HS-5 (cell line): ENCODE measurements at regions not wholly inside any gene's neighbourhood (a gene's known extent, or its start where the extent isn't known, plus 50 kb on each side); places are given as distances from the start of the nearest gene placed in this dataset.
"Not testable (repeated sequence)": the region's sequence is repeated elsewhere in the genome, so short reads cannot be mapped to it uniquely, and the experiment has no call there.

Experiments used
- DNase-seq: peaks from one replicate; pipeline ENCODE4 v3.0.0-alpha.2; 2012; ENCODE audit warnings: low read depth

GRCh38 chr14:21902561-21903181 lies 229.1 kb upstream of the OR4E1 start:
- no peak for DNase-seq

DNA sequence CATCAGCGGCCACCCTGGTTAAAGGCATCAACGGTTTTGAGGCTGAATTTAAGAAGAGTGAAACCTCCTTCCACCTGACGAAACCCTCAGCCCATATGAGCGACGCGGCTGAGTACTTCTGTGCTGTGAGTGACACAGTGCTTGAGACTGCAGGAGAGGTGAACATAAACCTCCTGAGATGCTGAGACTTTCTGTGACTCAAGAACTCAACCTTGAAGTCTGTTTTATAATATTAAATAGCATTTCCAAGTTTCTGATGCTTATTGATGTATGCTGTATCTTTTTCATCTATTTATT lies 221.2 kb upstream of the OR4E1 start:
- DNase-seq, result not testable (repeated sequence)

DNA sequence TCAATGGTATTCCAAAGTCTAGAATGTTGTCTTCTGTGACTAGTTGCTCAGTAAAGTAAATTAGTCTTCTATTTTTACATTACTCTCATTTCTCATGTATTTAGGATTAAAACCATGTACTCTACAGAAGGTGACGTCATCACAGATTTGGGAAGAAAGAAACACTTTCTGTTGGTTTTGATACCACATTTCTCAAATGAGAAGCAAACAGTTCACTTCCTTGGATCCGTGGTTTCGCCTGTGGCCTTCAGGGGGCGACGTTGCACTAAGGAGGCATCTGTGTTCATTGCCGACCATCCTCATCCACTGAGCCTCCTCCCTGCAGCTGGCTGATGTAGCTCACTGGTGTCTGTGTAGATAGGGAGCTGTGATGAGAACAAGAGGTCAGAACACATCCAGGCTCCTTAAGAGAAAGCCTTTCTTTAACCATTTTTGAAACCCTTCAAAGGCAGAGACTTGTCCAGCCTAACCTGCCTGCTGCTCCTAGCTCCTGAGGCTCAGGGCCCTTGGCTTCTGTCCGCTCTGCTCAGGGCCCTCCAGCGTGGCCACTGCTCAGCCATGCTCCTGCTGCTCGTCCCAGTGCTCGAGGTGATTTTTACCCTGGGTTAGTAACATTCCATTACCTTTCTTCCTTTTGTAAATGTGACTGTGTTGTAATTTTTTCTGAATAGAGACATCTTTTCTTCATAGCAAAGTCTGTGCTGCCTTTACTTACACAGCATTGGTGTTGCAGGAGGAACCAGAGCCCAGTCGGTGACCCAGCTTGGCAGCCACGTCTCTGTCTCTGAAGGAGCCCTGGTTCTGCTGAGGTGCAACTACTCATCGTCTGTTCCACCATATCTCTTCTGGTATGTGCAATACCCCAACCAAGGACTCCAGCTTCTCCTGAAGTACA lies 220.6 kb upstream of the OR4E1 start:
- no peak for DNase-seq

GRCh38 chr14:21891921-21892320 lies 218.3 kb upstream of the OR4E1 start:
- no peak for DNase-seq

- no peak for DNase-seq
These were observed 211.4 kb upstream of the OR4E1 start for GRCh38 chr14:21884995-21885394.

DNA sequence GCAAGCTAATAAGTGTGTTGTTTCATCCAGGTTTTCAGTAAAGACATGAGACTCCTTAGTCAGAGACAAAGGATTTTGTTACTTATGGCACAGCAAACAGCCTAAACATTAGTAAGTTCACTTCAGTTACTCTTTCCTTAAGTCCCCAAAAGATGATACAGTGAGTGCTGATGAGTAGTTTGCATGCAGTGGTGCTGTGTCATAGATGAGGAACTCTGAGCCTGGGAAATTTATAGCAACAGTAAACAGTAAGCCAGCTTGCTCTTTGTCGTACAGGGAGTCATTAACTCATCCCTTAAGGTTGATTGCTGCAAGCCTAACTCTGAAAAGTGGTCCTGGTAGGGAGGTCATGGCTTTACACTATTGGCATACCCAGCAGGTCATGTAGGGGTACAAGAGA lies 208.6 kb upstream of the OR4E1 start:
- no peak for DNase-seq

DNA sequence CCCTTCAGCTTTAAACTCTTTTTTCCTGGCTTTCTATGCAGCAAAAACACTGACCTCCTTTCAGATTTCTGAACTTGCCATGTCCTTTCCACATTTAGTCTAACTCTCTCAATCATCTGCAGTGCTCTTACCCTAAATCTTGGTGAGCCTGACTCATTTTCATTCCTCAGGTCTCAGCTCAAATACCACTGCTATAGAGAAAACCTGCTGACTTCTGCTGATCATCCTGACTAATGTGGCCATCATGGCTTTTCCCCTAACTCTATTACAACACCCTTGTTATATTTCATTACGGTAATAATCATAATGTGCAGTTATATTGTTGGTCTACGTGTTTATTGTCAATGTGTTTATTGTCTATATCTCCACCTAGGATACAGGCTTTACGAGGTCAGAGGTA lies 207.3 kb upstream of the OR4E1 start:
- no peak for DNase-seq

DNA sequence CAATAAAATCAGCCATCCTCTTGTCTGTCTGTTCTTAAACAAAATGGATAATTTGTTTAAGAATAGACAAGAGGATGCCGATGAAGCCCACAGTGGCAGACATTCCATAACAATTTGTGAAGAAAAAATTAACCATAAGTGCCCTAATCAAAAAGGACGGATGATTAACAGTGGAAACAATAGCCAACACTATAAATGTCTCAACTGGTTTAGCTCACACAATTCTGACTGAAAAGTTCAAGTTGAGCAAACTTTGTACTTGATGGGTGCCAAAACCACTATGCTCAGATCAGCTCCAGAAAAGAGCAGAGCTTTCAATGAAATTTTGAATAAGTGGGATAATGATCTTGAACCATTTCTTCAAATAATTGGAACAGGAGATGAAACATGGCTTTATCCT lies 202.2 kb upstream of the OR4E1 start:
- DNase-seq, result no peak

- no peak for DNase-seq
These were observed 201.3 kb upstream of the OR4E1 start for GRCh38 chr14:21874946-21875345.

DNA sequence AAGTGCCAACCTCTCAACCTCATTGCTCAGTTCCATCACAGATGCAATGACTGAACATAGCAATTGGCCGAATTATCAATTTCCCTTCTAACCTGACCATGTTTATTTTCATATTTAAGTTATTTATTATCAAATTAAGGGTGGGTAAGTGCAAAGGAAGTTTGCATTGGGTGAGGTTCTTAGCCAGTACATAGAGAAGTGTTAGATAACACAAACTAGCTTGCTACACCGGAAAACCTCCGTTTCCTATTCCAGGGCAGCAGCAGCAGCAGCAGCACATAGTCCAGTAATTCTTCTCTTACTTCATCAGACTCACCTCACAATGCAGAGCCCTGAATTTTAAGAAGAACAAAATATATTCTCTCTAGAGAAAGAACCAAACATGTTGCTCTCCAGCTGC lies 200.5 kb upstream of the OR4E1 start:
- no peak for DNase-seq

GRCh38 chr14:21868442-21869046 lies 194.9 kb upstream of the OR4E1 start:
- DNase-seq, result no peak

GRCh38 chr14:21867541-21867940 lies 193.9 kb upstream of the OR4E1 start:
- no peak for DNase-seq

DNA sequence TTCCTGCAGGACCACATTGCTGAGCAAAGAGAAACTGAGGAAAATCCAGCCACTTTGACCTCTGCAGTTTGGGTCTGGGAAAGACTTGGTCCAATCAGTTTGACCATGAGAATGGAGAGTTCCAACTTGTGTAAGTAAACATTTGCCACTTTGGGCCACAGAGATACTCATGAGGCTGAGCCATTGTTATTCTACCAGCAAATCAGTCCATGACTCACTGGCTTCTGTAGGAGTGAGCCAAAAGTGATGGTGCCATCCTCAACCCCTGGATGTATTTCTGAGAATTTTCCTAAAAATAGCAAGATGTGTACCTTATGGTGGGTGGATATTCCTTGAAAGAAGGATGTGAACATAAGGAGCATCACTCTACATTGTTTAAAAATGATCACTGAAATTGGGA lies 192.9 kb upstream of the OR4E1 start:
- DNase-seq, result no peak

- no peak for DNase-seq
These were observed 189.7 kb upstream of the OR4E1 start for GRCh38 chr14:21863289-21863688.

GRCh38 chr14:21861153-21861552 lies 187.5 kb upstream of the OR4E1 start:
- no peak for DNase-seq

- no peak for DNase-seq
These were observed 186.6 kb upstream of the OR4E1 start for GRCh38 chr14:21860172-21860571.

DNA sequence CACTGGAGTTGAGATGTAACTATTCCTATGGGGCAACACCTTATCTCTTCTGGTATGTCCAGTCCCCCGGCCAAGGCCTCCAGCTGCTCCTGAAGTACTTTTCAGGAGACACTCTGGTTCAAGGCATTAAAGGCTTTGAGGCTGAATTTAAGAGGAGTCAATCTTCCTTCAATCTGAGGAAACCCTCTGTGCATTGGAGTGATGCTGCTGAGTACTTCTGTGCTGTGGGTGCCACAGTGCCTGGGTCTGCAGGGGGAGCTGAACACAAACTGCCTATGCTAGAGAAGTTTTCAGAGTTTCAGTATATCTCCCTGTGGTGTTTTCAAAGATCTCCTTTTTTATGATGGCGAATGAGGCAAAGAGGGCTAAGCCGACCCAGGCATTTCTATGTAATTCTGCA lies 179.2 kb upstream of the OR4E1 start:
- no peak for DNase-seq

- no peak for DNase-seq
These were observed 178.5 kb upstream of the OR4E1 start for GRCh38 chr14:21852061-21852664.

DNA sequence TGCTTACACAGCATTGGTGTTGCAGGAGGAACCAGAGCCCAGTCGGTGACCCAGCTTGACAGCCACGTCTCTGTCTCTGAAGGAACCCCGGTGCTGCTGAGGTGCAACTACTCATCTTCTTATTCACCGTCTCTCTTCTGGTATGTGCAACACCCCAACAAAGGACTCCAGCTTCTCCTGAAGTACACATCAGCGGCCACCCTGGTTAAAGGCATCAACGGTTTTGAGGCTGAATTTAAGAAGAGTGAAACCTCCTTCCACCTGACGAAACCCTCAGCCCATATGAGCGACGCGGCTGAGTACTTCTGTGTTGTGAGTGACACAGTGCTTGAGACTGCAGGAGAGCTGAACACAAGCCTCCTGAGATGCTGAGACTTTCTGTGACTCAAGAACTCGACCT lies 173.3 kb upstream of the OR4E1 start:
- DNase-seq, result not testable (repeated sequence)

DNA sequence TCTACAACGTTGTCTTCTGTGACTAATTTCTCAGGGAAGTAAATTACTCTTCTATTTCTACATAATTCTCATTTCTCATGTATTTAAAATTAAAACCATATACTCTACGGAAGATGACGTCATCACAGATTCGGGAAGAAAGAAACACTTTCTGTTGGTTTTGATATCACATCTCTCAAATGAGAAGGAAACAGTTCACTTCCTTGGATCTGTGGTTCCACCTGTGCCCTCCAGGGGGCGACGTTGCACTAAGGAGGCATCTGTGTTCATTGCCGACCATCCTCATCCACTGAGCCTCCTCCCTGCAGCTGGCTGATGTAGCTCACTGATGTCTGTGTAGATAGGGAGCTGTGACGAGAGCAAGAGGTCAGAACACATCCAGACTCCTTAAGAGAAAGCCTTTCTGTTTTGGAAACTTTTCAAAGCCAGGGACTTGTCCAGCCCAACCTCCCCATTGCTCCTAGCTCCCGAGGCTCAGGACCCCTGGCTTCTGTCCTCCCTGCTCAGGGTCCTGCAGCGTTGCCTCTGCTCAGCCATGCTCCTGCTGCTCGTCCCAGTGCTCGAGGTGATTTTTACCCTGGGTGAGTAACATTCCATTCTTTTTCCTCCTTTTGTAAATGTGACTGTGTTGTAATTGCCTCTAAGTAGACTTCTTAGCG lies 172.7 kb upstream of the OR4E1 start:
- no peak for DNase-seq

DNA sequence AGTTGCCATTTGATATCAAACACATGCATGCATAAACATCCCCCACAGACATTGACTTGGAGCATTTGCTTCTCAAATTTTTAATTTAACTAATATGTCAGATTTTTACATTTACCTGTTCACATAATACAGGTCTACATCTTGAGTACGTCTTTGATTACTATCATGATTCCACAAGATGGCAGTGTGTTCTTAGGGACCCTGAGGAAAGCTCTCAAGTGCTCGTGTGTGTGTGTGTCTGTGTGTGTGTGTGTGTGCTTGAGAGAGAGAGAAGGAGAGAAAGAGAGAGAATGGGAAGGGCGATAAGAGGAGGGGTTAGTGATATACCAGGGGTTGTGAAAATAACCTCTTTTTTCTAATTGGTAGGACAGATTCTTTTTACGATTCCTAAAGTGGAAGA lies 167.1 kb upstream of the OR4E1 start:
- DNase-seq, result no peak

GRCh38 chr14:21833836-21834235 lies 160.2 kb upstream of the OR4E1 start:
- DNase-seq, result no peak

GRCh38 chr14:21825845-21826244 lies 152.2 kb upstream of the OR4E1 start:
- no peak for DNase-seq
